Transverse colon (tissue), 4 donors: ENCODE measurements at regions not wholly inside any gene's neighbourhood (a gene's known extent, or its start where the extent isn't known, plus 50 kb on each side); places are given as distances from the start of the nearest gene placed in this dataset.

Source experiments
- DNase-seq: peaks from one replicate; pipeline ENCODE4 v3.0.0-alpha.2; 2019
- H3K27ac ChIP-seq, 4 donors: fragments of 200-600 bp; sonication (generic); 2 replicates each; pipeline ENCODE4 v1.5.1; 2016 to 2018; ENCODE audit warnings: inconsistent platforms in 4 of 4
- H3K27me3 ChIP-seq: fragments of 200-600 bp; sonication (generic); 2 replicates; pipeline ENCODE4 v1.5.1; 2017; ENCODE audit warnings: inconsistent platforms
- H3K36me3 ChIP-seq, 4 donors: fragments of 200-600 bp; sonication (generic); 2 replicates each; pipeline ENCODE4 v1.5.1; 2017 to 2019; ENCODE audit warnings: inconsistent platforms in 4 of 4
- H3K4me1 ChIP-seq, 4 donors: fragments of 200-600 bp; sonication (generic); 2 replicates each; pipeline ENCODE4 v1.5.1; 2017 to 2020; ENCODE audit warnings: inconsistent platforms in 4 of 4
- H3K4me3 ChIP-seq, 4 donors: fragments of 200-600 bp; sonication (generic); 1 replicate in 1 of 4; 2 replicates in 3 of 4; pipeline versions ENCODE4 v1.5.1 to v1.6.1; 2017 to 2019; ENCODE audit warnings: inconsistent platforms in 4 of 4
- H3K9me3 ChIP-seq, 2 donors: fragments of 200-600 bp; sonication (generic); 2 replicates each; pipeline ENCODE4 v1.5.1; 2017 to 2019; ENCODE audit warnings: inconsistent platforms in 2 of 2
- CTCF ChIP-seq, 5 experiments: fragments of 200-600 bp in 3 of 5; fragments of 450-650 bp in 2 of 5; sonication (generic) in 3 of 5; IDR thresholded peaks; 1 replicate in 2 of 5; 2 replicates in 3 of 5; pipeline ENCODE4 v1.5.1; 2016 to 2017; ENCODE audit warnings: antibody characterized with exemption in 5 of 5, inconsistent platforms in 3 of 5, mild to moderate bottlenecking in 2 of 5, moderate library complexity in 1 of 5
- EP300 ChIP-seq: sonication (generic); formaldehyde crosslinking; IDR thresholded peaks from one replicate; pipeline ENCODE4 v1.6.1; 2017; ENCODE audit warnings: antibody characterized with exemption, low read depth
- POLR2A ChIP-seq: fragments of 450-650 bp; IDR thresholded peaks from one replicate; pipeline ENCODE4 v1.6.1; 2016; ENCODE audit warnings: antibody characterized with exemption, mild to moderate bottlenecking, moderate library complexity
- POLR2AphosphoS5 ChIP-seq, 3 donors: sonication (generic); formaldehyde crosslinking; IDR thresholded peaks; one replicate each; pipeline ENCODE4 v1.6.1; 2016; ENCODE audit warnings: antibody characterized with exemption in 3 of 3
- WGBS, 2 donors: methylation state at CpG; one replicate each; pipeline ENCODE4 v1.1.5; 2018; ENCODE audit warnings: low coverage in 1 of 2; 5-methylcytosine and 5-hydroxymethylcytosine counted together
- in situ Hi-C, 4 donors: fragments of 200-750 bp; cut with MboI; loops; one replicate each; pipeline versions ENCODE4 v1.15.0 to v1.15.1; 2017; ENCODE audit warnings: low sequenced_read_pairs in 3 of 4, low pct_ligation_motif_present in 1 of 4, low pct_unique_long_range_greater_than_20kb in 1 of 4
- intact Hi-C: fragments of 100-400 bp; cut with DNase I; formaldehyde crosslinking; loops from one replicate; pipeline ENCODE4 v1.15.1; 2023; ENCODE audit warnings: low total_unique reads

- no peaks in the 10 kb centered on the region for H3K4me1 ChIP-seq
- TF ChIP-seq CTCF (IDR thresholded peaks at IDR 0.05), result no peak
- no peak for TF ChIP-seq POLR2A
- no peak for TF ChIP-seq EP300
- no peak for TF ChIP-seq POLR2AphosphoS5 (IDR thresholded peaks at IDR 0.05)
- in situ Hi-C loops (no loop called here), intact Hi-C loops (no loop called here)
- H3K27ac ChIP-seq, result no peak overlapping the region
- H3K9me3 ChIP-seq, result peaks cover 4% of the 10 kb centered on the region in 2 donors
- DNase-seq, result no peak
- H3K36me3 ChIP-seq, result no peaks in the 10 kb centered on the region
- WGBS, 2 donors, result 58% methylated on average over 2 of the region's 2 CpGs
- H3K4me3 ChIP-seq, result no peak overlapping the region
- no peaks in the 10 kb centered on the region for H3K27me3 ChIP-seq
Measured at GRCh38 chr18:29436459-29436858, 1259.5 kb upstream of the CDH2 start.

- Histone ChIP-seq H3K27me3 (no peaks in the 10 kb centered on the region), H3K4me3 (no peak overlapping the region), H3K36me3 (no peaks in the 10 kb centered on the region), H3K4me1 (no peaks in the 10 kb centered on the region), H3K9me3 (peaks cover 4% of the 10 kb centered on the region in 2 donors), H3K27ac (no peak overlapping the region)
- in situ Hi-C loops, result no loop called here
- DNase-seq, result no peak
- whole genome bisulfite sequencing, 2 donors, result 30 to 56% methylated on average over 3 to 4 of the region's 4 CpGs
- TF ChIP-seq CTCF (IDR thresholded peaks at IDR 0.05) (no peak), POLR2A (no peak), POLR2AphosphoS5 (IDR thresholded peaks at IDR 0.05) (no peak), EP300 (no peak)
- intact Hi-C loops, result no loop called here
Measured at GRCh38 chr18:29434650-29435049, 1257.7 kb upstream of the CDH2 start.

GRCh38 chr18:29430416-29430815 is 1253.5 kb upstream of the CDH2 start:
- in situ Hi-C loops, result no loop called here
- no peaks in the 10 kb centered on the region for H3K36me3 ChIP-seq
- no peaks in the 10 kb centered on the region for H3K4me1 ChIP-seq
- H3K9me3 ChIP-seq, result peaks cover 4 to 9% of the 10 kb centered on the region in 2 donors
- no peak overlapping the region for H3K4me3 ChIP-seq
- intact Hi-C loops, result no loop called here
- H3K27ac ChIP-seq, result no peak overlapping the region
- DNase-seq, result no peak
- H3K27me3 ChIP-seq, result no peaks in the 10 kb centered on the region
- no peak for TF ChIP-seq POLR2AphosphoS5 (IDR thresholded peaks at IDR 0.05)
- TF ChIP-seq POLR2A, result no peak
- no peak for TF ChIP-seq EP300
- no peak for TF ChIP-seq CTCF (IDR thresholded peaks at IDR 0.05)

GRCh38 chr18:29418136-29418535 is 1241.2 kb upstream of the CDH2 start:
- intact Hi-C loops (no loop called here), in situ Hi-C loops (no loop called here)
- TF ChIP-seq POLR2AphosphoS5 (IDR thresholded peaks at IDR 0.05) (no peak), CTCF (IDR thresholded peaks at IDR 0.05) (no peak), EP300 (no peak), POLR2A (no peak)
- Histone ChIP-seq H3K9me3 (peaks cover 0 to 6% of the 10 kb centered on the region in 2 donors), H3K27me3 (no peaks in the 10 kb centered on the region), H3K36me3 (no peaks in the 10 kb centered on the region), H3K27ac (no peak overlapping the region), H3K4me3 (no peak overlapping the region), H3K4me1 (no peaks in the 10 kb centered on the region)
- no peak for DNase-seq
